GM21825 (cell line): ENCODE measurements at regions not wholly inside any gene's neighbourhood (a gene's known extent, or its start where the extent isn't known, plus 50 kb on each side); places are given as distances from the start of the nearest gene placed in this dataset.

ENCODE experiments used
- ATAC-seq: cut with Tn5 transposase; IDR thresholded peaks from one replicate; pipeline ENCODE4 v1.9.1; 2021; ENCODE audit warnings: mild to moderate bottlenecking, moderate library complexity; ENCODE audit not compliant: unreplicated experiment

DNA sequence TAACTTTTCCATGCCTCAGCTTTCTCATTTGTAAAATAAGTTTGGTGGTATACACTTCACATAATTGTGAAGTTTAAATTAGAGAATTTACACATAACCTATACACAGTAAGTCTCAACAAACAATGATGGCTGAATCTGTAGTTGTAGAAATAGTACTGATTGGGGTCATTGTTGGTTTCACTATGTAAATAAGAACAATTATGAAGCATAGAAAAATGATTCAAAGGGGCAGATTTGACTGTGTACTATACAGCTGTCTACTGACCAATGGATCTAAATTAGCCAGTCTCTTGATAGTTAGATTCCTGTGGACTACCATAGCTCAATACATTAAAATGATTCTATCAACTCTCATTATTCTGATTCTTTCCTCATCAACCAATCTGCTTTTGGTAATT lies 181.1 kb upstream of the STXBP5 start:
- ATAC-seq, result no peak

- no peak for ATAC-seq
Observed at GRCh38 chr6:147023581-147023980, 180.6 kb upstream of the STXBP5 start.

DNA sequence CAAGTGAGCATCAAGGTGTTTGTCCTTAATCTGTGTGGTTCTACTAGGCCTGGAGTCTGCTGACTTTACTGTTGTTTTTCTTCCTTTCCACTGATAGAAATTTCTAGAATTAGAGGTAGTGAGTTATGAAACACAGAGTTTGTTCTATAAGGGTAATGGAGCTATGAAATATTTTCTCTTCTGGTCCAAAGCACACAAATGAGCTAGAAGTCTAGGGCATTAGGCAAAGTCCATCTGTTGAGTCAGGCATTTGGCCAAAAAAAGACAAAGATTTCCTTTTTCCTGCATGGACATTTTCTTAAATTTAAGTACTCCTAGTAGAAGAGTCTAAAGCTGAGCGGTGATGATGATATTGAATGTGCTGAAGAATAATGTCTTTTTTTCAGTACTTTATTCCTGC lies 174.3 kb upstream of the STXBP5 start:
- no peak for ATAC-seq

DNA sequence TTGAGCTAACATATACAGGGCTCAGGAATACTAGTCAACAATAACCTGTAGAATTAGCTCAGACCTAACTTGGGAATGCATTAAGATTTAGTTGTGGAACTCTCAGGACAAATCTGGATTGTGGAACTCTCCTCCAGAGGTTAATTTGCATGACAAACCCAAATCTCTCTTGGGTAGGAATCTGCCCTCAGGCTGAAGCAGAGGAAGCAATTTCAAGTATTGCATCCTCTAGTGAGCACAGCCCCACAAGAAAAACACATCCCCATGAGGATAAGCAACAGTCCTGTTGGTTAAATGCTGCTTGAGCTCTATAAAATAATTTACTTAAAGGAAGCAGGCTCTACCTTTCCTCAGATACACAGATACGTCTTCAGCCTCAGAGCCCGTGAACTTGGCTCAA lies 170.9 kb upstream of the STXBP5 start:
- ATAC-seq, result no peak

GRCh38 chr6:147035886-147036285 lies 168.3 kb upstream of the STXBP5 start:
- no peak for ATAC-seq

- no peak for ATAC-seq
Observed at GRCh38 chr6:147037881-147038280, 166.3 kb upstream of the STXBP5 start.

GRCh38 chr6:147040121-147040910 lies 163.9 kb upstream of the STXBP5 start:
- no peak for ATAC-seq

- ATAC-seq, result no peak
Observed at GRCh38 chr6:147042679-147043078, 161.5 kb upstream of the STXBP5 start.

DNA sequence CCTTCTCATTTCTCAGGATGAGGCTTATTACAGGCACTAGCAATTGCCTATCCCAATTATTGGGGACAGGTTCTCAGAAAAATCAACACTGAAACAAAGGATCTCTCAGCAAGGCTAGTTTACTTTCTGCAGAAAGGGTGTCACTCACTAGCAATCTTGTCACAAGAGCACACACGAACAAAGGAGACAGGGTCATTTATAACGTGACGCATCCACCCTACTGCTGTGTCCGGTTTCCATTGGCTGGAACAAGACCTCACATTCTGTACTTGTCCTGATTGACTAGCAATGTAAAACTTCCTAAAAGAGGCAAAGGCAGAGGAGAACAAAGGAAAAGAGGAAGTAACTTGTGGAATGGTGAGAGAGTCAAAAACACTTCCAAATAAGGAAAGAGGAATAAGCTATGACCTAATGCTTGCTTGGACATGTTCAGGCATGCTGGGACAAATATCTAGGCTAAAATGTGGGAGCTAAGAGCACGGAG lies 160.2 kb upstream of the STXBP5 start:
- no peak for ATAC-seq

- no peak for ATAC-seq
Observed at GRCh38 chr6:147046141-147046877, 157.9 kb upstream of the STXBP5 start.

DNA sequence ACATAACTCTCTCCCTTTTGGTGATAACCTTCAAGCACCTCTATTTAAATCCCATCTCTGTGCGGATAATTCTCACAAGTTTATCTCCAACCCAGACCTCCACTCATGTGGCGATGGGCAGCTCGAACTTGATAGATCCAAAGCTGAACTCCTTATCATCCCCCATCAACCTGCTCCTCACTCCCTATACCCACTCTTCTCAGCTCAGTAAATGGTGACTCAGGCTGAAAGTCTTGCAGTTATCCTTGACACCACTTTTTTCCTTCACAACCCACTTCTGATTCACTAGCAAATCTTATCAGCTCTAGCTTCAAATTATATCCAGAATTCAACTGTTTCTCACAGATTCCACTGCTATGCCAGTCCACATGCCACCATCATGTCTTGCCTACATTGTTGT lies 155.3 kb upstream of the STXBP5 start:
- no peak for ATAC-seq

GRCh38 chr6:147053311-147053921 lies 150.8 kb upstream of the STXBP5 start:
- no peak for ATAC-seq

DNA sequence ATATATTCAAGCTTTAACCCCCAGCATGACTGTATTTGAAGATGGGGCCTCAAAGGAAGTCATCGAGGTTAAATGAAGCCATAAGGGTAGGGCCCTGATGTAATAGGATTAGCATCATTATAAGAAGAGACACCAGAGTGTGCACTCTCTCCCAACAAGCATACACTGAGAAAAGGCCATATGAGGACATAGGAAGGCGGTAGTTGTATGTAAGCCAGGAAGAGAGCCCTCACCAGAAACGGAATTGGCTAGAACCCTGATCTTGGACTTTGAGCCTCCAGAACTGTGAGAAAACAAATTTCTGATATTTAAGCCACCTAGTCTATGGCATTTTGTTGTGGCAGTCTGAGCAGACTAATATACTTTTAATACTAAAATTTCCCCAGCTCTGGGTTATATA lies 150.1 kb upstream of the STXBP5 start:
- ATAC-seq, result no peak

GRCh38 chr6:147054871-147055270 lies 149.3 kb upstream of the STXBP5 start:
- no peak for ATAC-seq

GRCh38 chr6:147055821-147056392 lies 148.3 kb upstream of the STXBP5 start:
- ATAC-seq, result no peak

DNA sequence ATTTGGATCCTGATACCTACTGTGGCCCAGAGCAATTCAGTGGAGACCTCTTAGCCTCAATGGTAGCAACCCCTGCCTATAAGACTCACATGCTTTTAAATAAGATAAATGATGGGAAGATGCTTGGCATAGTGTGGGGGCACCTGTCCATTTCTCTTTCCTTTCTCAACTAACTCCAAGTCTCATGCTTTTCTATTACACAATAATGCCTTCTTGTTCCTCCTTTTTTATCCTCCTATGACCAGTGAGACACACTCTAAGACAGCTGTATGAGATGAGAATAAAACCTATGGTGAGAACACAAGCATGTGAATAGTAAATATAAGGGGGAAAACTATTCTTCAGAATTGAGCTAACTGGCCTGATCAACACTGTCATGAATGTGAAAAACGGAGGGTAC lies 147.0 kb upstream of the STXBP5 start:
- no peak for ATAC-seq

DNA sequence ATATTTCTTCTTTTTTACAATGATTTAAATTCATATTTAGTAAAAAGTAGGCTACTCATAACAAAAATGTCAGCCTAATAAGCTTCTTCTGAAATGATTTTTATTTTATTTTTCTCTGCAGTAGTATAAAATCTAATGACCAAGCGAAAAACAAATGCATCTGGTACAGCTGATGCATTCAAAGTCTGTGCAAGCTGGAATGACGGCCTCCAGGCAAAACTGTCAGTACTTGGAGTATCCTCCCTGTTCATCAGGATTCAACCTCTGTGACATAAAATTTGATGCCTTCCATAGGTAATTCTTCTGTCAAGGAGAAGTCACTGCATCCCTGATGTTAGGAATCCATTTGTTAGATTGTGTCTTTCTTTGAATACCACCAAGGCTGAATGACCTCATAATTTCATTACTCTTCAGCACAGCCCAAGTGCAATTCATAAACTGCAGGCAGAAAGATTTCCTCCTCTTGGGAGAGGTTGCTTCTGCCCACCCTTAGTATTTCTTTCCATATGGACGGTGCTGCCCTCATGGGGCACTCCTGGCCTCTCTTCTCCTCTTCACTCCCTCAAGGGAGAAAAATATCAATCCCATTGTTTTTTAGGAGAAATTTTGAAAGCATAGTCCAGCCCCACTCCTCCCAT lies 146.4 kb upstream of the STXBP5 start:
- ATAC-seq, result no peak

- ATAC-seq, result no peak
Observed at GRCh38 chr6:147058786-147059385, 145.3 kb upstream of the STXBP5 start.

DNA sequence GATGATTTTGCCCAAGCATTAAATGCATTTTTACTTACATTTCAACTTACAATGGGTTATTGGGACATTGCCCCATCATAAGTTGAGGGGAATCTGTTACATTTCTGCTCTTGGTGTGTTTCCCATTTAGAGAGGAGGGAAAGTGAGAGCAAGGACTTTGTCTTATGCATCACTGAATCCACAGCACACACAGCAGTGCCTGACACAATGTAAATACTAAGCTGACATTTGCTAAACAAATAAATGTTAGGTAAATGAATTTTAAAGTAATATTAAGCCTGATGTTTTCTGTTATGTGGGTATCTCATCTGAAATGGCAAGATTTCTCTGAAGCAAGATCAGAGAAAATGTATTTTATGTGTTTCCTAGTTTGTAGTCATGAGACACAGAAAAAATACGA lies 143.6 kb upstream of the STXBP5 start:
- ATAC-seq, result no peak

- no peak for ATAC-seq
Observed at GRCh38 chr6:147061252-147061651, 143.0 kb upstream of the STXBP5 start.
